SH-SY5Y (cell line): ENCODE measurements at regions not wholly inside any gene's neighbourhood (a gene's known extent, or its start where the extent isn't known, plus 50 kb on each side); places are given as distances from the start of the nearest gene placed in this dataset.

ENCODE experiments used
- GATA2 ChIP-seq: IDR thresholded peaks from 2 replicates; pipeline ENCODE4 v1.6.1; 2011; ENCODE audit warnings: mild to moderate bottlenecking, low read depth, low read length
- GATA3 ChIP-seq: IDR thresholded peaks from 2 replicates; pipeline ENCODE4 v1.6.1; 2011; ENCODE audit warnings: low read depth, mild to moderate bottlenecking, low read length, moderate library complexity

DNA sequence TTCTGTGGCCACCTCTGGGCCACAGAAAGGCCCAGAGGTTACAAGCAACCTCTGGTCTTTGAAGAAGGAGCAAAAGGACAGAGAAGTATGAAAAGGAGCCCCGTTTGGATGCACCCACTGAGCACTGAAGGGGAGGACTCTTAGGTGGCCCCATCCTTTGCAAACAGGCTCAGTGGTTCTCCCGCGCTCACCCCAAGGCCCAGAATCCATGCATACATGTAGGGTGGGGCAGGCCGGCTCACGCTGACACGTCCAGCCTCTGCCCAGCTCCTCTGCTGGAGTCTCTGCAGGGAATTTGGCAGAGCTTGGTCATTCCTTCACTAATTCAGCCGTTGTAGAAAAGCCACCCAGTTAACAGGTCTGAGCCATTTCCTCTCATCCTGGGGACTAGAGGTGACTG, 61.3 kb upstream of the AJAP1 start:
- TF ChIP-seq GATA2 = no peak
- TF ChIP-seq GATA3 = no peak
